GM21576 (cell line): ENCODE measurements at regions not wholly inside any gene's neighbourhood (a gene's known extent, or its start where the extent isn't known, plus 50 kb on each side); places are given as distances from the start of the nearest gene placed in this dataset.

Source experiments
- ATAC-seq: cut with Tn5 transposase; IDR thresholded peaks from one replicate; pipeline ENCODE4 v1.9.1; 2021; ENCODE audit warnings: mild to moderate bottlenecking, moderate library complexity; ENCODE audit not compliant: unreplicated experiment

GRCh38 chr4:104940927-104941326 lies 205.7 kb upstream of the TET2 start:
- no peak for ATAC-seq

- peak; percentile 38 for ATAC-seq
These were observed 205.0 kb upstream of the TET2 start for GRCh38 chr4:104941661-104942062.

GRCh38 chr4:104942990-104943743 lies 203.5 kb upstream of the TET2 start:
- ATAC-seq, result no peak

GRCh38 chr4:104944596-104944995 lies 202.1 kb upstream of the TET2 start:
- ATAC-seq, result no peak

DNA sequence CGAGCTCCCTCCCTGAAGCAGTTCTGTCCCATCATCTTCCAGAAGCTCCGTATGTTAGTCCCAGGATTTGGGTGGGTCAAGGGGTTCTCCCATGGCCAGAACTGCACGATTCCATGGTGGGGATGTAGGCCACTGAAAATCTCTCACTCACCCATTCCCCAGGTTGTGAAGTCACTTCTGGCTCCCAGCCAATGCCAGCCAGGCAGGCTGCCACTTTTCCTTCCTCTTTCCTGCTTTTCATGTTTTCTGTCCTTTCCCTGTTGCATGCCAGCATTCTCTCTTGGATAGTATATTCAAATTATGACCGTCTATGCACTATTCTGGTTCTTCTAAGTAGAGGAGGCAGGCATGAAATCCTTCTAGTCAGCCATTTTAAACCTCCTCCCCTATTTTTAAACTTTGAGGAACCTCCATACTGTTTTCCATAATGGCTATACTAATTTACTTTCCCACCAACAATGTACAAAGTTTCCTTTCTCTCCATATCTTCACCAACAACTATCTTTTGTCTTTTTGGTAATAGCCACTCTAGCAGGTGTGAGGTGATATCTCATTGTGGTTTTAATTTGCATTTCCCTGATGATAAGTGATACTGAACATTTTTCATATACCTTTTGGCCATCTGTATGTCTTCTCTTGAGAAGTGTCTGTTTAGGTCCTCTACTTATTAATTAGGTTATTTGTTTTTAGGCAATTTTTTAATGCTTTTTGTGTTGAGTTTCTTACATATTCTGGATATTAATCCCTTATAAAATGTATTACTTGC lies 182.1 kb upstream of the TET2 start:
- ATAC-seq, result no peak

GRCh38 chr4:104966349-104967033 lies 180.2 kb upstream of the TET2 start:
- peak; percentile 97 for ATAC-seq

- ATAC-seq, result peak; percentile 15
These were observed 179.7 kb upstream of the TET2 start for GRCh38 chr4:104967034-104967401.

- no peak for ATAC-seq
These were observed 177.1 kb upstream of the TET2 start for GRCh38 chr4:104969394-104970082.

- no peak for ATAC-seq
These were observed 175.2 kb upstream of the TET2 start for GRCh38 chr4:104971462-104971861.

- peak; percentile 38 for ATAC-seq
These were observed 173.0 kb upstream of the TET2 start for GRCh38 chr4:104973708-104974107.

- no peak for ATAC-seq
These were observed 171.1 kb upstream of the TET2 start for GRCh38 chr4:104975617-104976016.

- ATAC-seq, result peak; percentile 50
These were observed 170.4 kb upstream of the TET2 start for GRCh38 chr4:104976262-104976661.

GRCh38 chr4:104979083-104979760 lies 167.5 kb upstream of the TET2 start:
- no peak for ATAC-seq

GRCh38 chr4:104983615-104984179 lies 163.0 kb upstream of the TET2 start:
- ATAC-seq, result no peak

DNA sequence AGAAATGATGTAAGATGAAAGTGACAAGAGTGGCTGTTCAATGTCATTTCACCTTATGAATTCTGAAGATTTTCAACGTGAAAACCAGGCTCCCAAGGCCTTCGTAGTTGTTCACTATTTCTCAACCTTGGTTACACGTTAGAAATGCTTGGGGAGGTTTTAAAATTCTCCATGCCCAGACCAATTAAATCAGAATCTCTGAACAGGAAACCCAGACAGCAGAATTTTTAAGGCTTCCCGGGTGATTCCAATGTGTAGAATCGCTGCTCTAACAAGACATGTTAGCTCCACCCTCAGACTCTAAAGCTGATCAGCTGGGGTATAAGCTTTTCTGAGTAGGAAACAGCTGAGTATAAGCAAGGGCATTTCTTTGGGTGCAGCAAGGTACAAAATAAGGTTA lies 160.4 kb upstream of the TET2 start:
- no peak for ATAC-seq

DNA sequence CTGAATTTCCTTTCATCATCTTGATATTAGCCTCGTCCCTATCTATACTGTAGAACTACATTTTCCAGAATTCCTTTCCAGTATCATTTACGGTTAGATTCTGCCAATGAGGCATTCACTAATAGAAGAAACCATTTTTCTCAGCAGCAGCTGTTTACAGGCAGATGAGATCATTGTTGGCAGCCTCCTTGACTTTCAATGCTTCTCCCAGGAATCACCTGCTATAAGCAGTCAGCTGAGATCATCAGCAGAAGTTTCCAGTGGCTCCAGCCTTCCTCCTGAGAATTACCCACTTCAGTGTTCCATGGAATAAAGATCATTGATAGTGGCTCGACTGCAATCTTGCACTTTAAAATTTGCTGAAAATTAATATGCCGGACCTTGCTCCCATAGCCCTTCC lies 157.3 kb upstream of the TET2 start:
- no peak for ATAC-seq

- ATAC-seq, result no peak
These were observed 144.4 kb upstream of the TET2 start for GRCh38 chr4:105002278-105002677.

GRCh38 chr4:105014234-105014633 lies 132.4 kb upstream of the TET2 start:
- ATAC-seq, result no peak

DNA sequence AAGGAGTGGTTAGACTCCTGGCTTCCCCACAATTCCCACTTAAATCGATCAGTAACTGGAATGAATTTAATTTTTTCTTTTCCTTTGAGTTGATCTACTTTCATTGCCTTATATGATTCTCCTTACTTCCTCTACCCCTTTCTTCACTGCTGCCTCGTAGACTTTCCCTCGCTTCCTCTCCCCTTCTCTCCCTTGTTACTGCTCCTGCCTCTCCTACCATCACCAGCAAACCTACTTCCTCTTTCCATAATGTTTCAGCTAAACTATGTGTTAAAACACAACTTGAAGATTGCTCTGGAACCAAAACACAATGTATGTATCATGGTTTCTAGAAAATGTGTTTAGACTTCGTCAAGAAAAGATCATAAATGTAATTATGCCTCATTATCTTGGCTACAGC lies 132.0 kb upstream of the TET2 start:
- no peak for ATAC-seq

DNA sequence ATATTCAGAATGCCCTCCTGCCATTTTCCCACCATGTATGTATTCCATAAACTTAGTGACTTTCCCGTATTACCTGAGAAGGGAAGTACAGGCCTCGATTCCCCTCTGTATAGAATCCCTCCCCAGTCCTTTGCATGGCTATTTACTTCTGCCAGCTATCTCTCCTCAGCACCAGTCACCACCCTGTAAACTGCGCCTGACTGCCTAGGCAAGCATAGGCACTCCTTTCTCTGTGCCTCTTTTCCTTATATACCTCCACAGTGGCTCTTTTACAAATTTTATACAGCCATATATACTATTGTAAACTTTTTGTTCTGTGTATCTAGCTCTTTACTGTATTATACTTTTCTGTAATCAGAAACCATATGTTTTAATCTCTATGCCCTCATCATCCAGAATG lies 130.9 kb upstream of the TET2 start:
- ATAC-seq, result no peak
